ENCODE measurements at regions not wholly inside any gene's neighbourhood (a gene's known extent, or its start where the extent isn't known, plus 50 kb on each side); places are given as distances from the start of the nearest gene placed in this dataset.

- Histone ChIP-seq H4K5ac (ENCODE audit: insufficient read length, low read depth, low read length) (no peak overlapping the region), H3K4me2 (ENCODE audit: insufficient read depth, insufficient read length, low read length) (no peak overlapping the region), H3K27me3 (ENCODE audit: insufficient read depth, low read length) (no peaks in the 10 kb centered on the region), H4K8ac (replicated peaks; ENCODE audit: insufficient read length, low read depth, low read length) (no peak overlapping the region), H2BK15ac (ENCODE audit: low read depth, low read length) (no peak overlapping the region), H3K56ac (ENCODE audit: insufficient read length, low read depth, low read length) (no peak overlapping the region), H3K79me2 (ENCODE audit: insufficient read depth, low read length) (no peaks in the 10 kb centered on the region), H3T11ph (ENCODE audit: low read length) (no peak overlapping the region), H3K4ac (ENCODE audit: low read depth, low read length) (no peak overlapping the region), H3K9me3 (ENCODE audit: control insufficient read depth, low read depth, low read length) (no peaks in the 10 kb centered on the region), H3K27ac (ENCODE audit: insufficient read length, low read depth, low read length) (no peak overlapping the region), H3K23ac (ENCODE audit: insufficient read length, low read depth, low read length) (no peak overlapping the region), H2AFZ (ENCODE audit: low read length) (no peak overlapping the region), H2BK120ac (ENCODE audit: low read depth, low read length, poor library complexity, severe bottlenecking) (no peak overlapping the region), H4K91ac (ENCODE audit: insufficient read length, low read depth, low read length) (no peak overlapping the region), H2AK5ac (ENCODE audit: insufficient read length, low read length) (no peak overlapping the region), H3K14ac (ENCODE audit: insufficient read depth, low read length) (no peak overlapping the region), H2BK20ac (ENCODE audit: low read depth, low read length, poor library complexity, severe bottlenecking) (no peak overlapping the region), H3K18ac (ENCODE audit: insufficient read length, low read depth, low read length) (no peak overlapping the region), H2BK12ac (ENCODE audit: insufficient read length, low read depth, low read length) (no peak overlapping the region), H3K4me1 (ENCODE audit: insufficient read depth, low read length) (no peaks in the 10 kb centered on the region), H4K20me1 (ENCODE audit: control insufficient read depth, insufficient read depth, insufficient read length) (no peaks in the 10 kb centered on the region), H2BK5ac (ENCODE audit: insufficient read length, low read length) (no peak overlapping the region), H3K79me1 (ENCODE audit: insufficient read depth, low read depth, low read length, poor library complexity, severe bottlenecking) (no peaks in the 10 kb centered on the region), H3K9ac (ENCODE audit: extremely low read depth, insufficient read length, low read length) (no peak overlapping the region), H3K23me2 (ENCODE audit: insufficient read length, low read depth, low read length, poor library complexity, severe bottlenecking) (no peaks in the 10 kb centered on the region)
- TF ChIP-seq, protein P1, sequence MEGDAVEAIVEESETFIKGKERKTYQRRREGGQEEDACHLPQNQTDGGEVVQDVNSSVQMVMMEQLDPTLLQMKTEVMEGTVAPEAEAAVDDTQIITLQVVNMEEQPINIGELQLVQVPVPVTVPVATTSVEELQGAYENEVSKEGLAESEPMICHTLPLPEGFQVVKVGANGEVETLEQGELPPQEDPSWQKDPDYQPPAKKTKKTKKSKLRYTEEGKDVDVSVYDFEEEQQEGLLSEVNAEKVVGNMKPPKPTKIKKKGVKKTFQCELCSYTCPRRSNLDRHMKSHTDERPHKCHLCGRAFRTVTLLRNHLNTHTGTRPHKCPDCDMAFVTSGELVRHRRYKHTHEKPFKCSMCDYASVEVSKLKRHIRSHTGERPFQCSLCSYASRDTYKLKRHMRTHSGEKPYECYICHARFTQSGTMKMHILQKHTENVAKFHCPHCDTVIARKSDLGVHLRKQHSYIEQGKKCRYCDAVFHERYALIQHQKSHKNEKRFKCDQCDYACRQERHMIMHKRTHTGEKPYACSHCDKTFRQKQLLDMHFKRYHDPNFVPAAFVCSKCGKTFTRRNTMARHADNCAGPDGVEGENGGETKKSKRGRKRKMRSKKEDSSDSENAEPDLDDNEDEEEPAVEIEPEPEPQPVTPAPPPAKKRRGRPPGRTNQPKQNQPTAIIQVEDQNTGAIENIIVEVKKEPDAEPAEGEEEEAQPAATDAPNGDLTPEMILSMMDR (conservative IDR thresholded peaks at IDR 0.05): no peak
- no peaks in the 10 kb centered on the region; the same call in 1 of the 2 replicates for H3K27me3 Mint-ChIP-seq (ENCODE audit: low read depth)
- no CpG with 5 or more reads among the region's 4 CpGs for WGBS (ENCODE audit: extremely low coverage, insufficient read length, low lambda C conversion rate)
- no peaks in the 10 kb centered on the region for H3K4me1 Mint-ChIP-seq
- H3K9me3 Mint-ChIP-seq: peaks cover 0 to 4% of the 10 kb centered on the region in 2 experiments; a peak in 3 of 5 replicates
- peaks cover 0 to 4% (median 0%) of the 10 kb centered on the region in 3 experiments; a peak in 1 of 7 replicates for H3K36me3 Mint-ChIP-seq (ENCODE audit: insufficient read depth in 1 of 3, low read depth in 3 of 3)
- no peak for DNase-seq
- H3K27ac Mint-ChIP-seq: no peak overlapping the region
- H3K4me3 Mint-ChIP-seq: no peak overlapping the region
These were observed 90.1 kb upstream of the DAAM1 start for GRCh38 chr14:59098377-59098776.
